Skin of body (tissue), 1 donor: ENCODE measurements at regions not wholly inside any gene's neighbourhood (a gene's known extent, or its start where the extent isn't known, plus 50 kb on each side); places are given as distances from the start of the nearest gene placed in this dataset.
"Not testable (repeated sequence)": the region's sequence is repeated elsewhere in the genome, so short reads cannot be mapped to it uniquely, and the experiment has no call there.

Source experiments
- DNase-seq: peaks from one replicate; lab custom pipeline; 2025; lab: John Stamatoyannopoulos, UW

DNA sequence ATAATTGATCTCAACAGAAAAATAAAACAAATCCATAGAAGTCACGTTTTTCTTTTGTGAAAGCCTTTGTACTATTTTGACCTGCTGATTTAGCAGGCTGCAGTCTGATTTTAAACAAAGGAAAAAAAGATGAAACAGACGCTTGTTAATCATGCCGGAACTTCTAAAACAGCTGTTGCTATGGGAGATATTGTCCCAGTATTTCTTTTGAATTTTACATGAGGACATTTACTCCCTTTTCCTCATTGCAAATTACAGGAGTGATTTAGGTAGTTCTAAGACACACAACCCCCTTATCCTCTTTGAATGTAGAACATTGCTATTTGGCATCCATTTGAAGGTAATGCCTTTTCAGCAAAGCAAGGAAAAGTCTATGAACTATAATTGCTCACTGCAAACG lies 416.1 kb downstream of the BCKDHB start:
- DNase-seq, result peak; percentile 31

DNA sequence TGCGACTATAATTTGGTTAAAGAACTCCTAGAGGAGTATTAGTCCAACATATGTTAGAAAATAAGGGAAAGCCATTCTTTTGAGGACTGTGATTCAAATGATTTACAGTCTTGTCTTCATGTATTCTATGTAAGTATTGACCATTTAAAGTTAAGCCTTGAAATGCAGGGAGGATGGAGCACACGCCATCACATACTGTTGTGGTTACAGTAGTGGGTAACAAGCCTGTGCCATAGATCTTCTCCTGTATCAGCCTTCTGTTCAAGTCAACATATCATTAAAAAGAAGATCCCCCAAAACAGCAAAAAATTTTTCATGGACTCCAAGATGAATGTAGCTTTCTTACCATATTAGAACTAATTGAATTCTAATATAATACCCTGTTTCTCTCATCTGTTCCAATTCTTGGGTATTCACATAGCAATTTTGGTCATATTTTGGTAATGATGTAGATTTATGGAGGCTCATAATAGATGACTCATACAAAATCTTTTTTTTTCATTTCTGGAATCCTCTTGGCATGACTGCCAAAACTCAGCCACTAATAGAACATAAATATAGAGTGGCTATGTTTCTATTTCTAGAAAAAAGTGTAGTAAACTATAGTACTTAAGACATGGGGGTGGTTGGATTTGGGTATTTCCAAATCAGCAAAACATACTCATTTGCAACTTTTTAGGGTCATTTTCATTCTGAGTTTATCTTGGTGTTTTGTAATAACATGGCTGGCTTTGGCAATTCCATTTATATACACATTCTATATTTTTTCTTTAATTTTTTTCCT lies 413.5 kb downstream of the BCKDHB start:
- no peak for DNase-seq

DNA sequence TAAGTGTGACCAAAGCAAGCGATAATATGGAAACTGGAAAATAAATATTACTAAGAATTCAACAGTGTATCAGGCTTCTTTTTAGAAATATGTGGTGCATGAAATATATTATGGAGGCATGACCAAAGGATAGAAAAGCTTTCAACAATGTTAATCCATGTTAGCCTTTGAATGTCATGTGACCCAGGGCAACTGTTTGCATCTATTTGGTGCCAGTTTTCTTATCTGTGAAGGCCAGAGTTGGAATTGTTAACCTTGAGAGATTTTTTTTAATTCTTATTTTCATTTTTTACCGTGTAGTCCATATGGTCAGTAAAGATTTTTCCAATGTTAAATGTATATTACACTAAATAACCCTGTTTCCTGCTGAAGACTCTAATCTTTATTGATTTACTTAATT lies 411.1 kb downstream of the BCKDHB start:
- no peak for DNase-seq

DNA sequence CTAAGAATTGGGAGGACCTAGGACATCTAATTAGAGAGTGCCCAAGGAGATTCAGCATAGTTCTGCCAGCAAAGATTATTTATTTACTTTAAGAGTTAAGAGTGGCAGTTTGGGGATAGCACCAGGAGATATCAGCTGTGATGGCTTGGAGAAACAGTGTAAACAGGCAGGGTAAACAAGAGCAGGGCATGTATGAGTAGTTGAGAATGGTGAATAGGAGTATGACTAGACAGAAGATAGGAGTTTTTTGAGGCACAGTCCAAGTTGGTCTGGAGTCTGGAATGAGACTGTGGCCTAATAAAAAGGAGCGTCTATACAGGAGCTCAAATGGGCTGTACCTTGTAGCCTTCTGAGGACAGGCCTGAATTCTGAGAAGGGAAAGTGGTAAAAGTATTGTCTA lies 404.1 kb downstream of the BCKDHB start:
- not testable (repeated sequence) for DNase-seq

DNA sequence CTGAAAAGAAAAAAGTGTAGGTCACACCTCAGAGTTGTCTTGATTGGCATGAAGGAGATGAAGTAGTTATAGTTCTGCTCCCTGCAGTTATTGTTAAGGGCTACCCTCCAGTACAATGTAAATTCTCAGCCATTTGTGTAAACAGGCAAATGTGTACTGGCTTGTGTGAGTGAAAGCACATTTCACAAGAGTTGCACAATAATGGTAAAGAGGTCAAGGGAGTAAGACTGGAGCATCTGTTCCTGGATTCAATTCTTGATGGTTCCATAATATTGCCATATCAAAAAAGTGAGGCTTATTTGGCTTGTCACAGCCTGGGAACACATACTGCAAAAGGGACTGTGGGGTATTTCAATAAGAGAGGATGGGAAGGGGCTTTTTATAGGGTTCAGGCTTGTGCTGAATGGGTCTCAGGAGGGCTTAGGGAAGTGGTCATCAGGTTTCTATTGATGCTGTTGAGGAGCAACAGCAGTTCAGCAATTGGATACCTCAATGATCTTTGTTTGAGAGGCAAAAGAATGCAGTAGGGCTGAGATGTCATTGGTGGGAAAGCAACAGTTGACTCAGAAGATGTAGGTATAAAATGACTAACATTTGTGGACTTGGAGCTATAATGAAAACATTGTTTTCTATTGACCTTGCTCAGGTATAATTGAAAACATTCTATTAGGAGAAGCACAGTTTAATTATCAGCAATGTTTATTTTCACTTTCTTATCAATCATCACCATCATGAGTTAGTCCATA lies 402.6 kb downstream of the BCKDHB start:
- no peak for DNase-seq

DNA sequence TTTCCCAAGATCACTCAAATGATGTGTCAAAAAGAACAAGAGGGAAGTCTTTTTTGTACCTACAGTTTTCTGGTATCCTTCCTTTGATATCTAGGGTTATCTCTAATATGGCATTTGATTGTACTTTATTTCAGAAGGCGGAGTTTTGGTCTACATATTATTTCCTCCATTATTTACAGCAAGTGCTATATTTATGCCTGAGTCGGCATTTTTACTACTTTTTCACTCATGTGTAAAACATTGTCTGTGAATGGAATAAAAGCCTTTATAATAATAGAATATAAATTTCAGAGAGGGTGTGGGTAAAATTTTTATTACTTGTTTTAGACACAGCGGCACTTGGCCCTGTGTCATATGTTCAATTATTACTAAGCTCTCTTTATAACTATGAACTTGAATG lies 398.4 kb downstream of the BCKDHB start:
- DNase-seq, result no peak

DNA sequence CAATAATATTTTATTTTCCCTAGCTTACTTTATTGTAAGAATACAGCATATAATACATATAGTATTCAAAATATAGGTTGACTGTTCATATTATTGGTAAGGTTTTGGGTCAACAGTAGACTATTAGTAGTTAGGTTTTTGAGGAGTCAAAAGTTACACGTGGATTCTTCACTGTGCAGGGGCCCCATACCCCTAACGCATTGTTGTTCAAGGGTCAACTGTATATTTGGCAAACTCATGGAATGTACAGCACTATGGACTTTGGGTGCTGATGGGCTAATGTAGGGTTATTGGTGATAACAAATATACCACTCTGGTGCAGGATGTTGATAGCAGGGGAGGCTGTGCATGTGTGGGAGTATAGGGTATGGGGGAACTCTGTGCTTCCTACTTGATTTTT lies 397.2 kb downstream of the BCKDHB start:
- DNase-seq, result no peak

DNA sequence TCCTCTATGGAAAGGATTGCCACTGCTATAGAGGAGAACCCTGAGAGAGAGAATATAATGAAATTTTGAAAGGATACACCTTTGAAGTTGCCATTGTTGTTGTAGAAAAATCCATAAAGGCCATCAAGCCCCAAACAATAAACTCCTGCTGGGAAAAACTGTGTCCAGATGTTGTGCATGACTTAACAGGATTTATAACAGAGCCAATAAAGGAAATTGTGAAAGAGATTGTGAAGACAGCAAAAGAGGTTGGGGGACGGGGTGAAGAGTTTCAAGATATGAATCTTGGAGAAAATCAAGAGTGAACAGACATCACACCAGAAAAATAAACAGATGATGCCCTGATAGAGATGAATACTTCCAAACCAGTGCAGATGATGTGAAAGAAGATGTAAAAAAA lies 396.4 kb downstream of the BCKDHB start:
- peak; percentile 4 for DNase-seq

DNA sequence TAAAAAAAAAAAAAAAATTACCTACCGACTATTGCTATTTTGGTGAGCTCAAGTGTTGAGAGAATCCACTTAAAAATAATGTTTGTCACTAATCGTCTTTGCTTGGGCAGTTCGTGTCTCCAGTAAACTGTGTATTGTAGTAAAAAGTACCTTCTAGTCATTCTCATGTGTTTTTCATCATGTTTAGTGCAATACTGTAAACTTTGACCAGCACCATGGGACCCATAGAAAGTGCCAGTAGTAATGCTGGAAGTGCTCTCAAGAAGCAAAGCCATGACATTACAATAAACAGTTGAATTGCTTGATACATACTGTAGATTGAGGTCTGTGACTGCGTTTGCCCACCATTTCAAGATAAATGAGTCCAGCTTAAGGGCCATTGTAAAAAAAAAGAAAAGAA lies 395.2 kb downstream of the BCKDHB start:
- no peak for DNase-seq

DNA sequence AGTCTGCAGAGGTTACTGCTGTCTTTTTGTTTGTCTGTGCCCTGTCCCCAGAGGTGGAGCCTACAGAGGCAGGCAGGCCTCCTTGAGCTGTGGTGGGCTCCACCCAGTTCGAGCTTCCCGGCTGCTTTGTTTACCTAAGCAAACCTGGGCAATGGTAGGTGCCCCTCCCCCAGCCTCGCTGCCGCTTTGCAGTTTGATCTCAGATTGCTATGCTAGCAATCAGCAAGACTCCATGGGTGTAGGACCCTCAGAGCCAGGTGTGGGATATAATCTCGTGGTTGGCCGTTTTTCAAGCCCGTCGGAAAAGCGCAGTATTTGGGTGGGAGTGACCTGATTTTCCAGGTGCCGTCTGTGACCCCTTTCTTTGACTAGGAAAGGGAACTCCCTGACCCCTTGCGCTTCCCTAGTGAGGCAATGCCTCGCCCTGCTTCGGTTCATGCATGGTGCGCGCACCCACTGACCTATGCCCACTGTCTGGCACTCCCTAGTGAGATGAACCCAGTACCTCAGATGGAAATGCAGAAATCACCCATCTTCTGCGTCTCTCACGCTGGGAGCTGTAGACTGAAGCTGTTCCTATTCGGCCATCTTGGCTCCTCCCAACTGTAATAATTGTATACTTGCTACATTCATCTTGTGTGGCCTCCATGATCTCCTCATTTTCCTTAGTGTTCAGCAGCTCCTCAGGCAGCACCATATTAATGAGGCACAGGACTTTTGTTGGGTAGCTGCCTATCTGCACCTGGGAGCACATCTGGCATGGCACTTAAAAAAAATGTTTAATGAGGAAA lies 391.4 kb downstream of the BCKDHB start:
- not testable (repeated sequence) for DNase-seq

DNA sequence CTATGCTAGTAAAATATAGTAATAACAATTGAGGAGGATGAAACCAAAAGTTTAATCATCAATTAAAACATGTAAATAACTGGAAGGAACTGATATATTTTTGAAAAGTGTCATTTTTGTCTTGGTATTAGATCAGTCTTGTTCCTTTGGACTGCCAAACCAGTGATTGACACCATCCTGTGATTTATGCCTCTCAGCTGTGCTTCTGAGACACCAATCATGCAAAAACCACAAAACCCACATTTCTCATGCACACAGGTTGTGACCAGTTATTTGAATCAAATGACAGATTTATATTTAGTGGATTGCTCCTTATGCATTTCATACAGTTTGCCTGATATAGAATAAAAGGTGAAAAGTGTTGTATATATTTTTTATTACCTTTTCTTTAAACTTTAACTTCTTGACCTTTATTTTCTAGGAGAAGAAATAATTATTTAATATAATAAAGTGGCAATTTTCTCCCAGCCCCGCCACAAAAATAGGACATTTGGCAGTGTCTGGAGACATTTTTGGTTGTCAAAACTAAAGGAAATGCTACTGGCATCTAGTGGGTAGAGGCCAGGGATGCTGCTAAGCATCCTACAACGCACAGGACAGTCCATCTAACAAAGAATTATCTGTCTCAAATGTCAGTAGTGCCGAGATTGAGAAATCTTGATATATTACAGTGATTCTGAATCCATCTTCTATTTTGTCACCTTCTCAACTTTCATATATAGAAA lies 383.6 kb downstream of the BCKDHB start:
- no peak for DNase-seq

DNA sequence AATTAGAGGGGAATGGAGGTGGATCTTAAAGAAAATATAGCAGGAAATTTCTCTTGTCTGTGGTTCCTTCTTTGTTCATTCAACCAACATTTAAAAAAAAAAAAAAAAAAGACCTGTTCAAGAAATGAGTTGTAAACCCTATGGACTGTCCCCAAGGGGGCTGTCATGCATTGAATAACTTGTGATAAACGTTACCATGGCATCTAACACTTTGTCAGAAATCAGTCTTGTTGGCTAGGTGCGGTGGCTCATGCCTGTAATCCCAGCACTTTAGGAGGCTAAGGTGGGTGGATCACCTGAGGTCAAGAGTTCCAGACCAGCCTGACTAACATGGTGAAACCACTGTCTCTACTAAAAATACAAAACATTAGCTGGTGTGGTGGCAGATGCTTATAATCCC lies 381.7 kb downstream of the BCKDHB start:
- no peak for DNase-seq

DNA sequence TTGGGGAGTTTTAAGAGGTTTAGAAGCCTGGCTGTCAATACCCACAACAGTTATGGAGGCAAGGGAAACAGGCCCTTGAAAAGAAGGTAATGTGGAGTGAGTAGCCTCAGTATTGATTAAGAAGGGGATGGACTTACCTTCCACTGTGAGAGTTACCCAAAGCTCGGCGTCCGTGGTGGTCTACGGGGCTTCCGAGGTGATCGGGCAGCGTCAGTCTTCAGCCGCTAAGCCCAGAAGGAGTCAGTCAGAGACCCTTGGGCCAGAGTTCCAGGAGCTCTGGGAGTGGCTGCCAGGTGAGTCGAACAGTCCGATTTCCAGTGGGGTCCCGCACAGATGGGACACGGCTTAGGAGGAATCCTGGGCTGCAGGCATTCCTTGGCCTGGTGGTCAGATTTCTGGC lies 379.0 kb downstream of the BCKDHB start:
- DNase-seq, result not testable (repeated sequence)

DNA sequence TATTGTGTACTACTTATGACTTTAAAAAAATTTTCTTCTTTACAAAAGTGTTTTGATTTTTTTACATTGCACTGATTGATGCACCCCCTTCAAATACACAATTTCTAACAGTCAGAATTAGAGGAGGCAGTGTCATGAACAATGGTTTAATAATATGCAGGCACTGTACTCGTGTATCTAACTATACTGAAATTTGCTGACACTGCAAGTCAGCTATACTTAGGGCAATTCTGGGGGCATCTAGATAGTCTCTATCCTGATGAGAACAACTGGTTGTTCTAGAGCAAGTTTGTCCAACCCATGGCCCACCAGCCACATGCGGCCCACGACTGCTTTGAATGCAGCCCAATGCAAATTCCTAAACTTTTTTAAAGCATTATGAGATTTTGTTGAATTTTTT lies 375.6 kb downstream of the BCKDHB start:
- DNase-seq, result no peak

DNA sequence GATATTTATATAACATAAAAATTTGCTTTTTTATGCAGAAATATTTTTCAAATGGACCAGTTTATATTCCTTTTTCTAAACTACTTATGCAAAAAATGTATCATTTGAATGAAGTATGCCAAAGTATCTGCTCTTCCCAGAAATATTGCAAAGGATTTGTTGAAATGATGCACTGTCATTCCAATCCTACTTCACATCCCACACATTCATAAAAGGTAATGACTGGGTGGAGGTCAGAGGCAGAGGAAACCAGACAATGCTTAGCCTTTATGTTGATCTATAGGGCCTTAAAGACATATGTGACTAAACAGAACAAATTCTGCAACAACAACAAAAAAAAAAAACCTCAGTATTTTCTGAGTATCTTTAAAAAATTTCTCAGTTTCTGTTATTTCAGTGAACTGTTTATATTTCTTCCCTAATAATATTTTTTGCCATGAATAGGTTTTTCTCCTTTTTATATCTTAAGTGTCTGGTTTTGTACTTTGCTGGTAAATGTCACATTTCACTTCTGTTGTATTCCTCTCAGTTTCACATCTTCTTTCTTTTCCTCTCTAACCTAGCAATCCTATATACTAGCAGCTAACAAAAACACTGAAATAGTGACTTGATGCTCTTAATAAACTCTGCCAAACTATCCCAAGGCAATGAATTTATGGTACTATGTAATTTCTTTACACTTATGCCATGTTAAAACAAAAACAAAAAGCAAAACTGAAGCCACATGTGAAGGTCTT lies 374.1 kb downstream of the BCKDHB start:
- DNase-seq, result no peak

DNA sequence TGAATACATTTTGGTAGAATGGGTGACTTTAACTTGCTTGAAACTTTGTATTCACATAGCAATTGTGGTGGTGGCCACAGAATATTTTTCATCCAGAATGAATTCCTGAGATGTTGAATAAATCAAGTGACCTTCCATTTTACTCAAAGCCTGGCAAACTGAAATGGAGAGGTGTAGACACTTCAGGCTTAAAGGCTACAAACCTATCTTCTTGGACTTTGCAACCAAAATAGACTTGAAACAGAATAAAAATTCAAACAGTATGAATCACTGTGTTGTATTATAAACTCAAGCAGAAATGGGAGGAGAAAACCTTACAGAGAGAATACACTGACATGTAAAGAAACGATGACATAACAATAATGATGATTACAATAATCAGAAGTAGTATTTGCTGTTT lies 371.6 kb downstream of the BCKDHB start:
- no peak for DNase-seq

DNA sequence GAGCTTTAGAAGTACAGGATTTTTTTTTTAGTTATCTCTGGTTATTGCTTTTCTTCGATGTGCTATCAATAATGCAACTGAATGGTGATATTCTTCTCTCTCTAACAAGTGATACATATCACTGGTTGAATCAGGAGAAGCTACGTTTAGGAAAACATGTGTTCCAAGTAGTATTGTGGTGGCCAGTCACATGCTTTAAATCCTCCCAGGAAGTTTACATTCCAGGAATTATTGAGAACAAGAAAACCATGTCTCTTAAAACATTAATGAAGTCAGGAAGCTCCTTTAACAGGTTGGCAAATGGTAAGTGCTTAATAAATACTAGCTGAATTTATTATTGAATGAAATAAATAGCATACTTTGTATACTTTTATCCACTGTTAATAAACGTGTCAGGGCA lies 371.1 kb downstream of the BCKDHB start:
- DNase-seq, result no peak

DNA sequence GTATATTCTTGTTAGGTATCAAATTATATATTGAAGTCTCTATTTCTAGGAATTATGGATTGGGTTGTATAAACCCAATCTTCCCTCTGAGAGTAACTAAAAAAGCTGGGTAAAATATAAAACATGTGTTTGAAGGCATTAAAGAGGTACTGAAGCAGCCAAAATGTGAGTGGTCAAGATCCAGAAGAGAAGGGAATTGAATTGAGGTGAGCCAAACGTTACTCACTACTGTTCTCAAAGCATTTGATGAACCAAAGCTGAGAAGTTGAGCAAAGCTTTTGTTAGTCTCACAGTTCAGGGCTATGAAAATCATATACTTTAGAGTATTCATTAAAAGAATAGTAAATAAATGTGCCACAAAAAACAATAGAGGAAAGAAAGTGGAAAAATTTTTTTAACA lies 365.8 kb downstream of the BCKDHB start:
- DNase-seq, result no peak

DNA sequence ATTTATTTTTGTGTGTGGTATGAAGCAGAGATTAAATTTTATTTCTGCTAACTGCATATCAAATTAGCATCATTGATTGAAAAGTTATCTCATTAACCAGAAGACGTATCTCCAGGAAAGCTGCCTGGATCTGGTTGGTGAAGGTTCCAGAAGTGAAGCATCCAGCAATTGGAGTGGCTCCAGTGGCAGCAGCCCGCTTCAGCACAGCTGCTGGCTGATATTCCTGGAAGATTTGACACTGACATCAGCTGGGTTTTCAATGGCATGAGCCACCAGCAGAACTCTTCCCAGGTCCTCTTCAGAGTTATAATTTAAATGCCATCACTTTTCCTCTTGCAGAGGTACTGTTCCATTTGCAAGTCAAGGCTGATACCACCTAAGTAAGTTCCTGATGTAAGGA lies 363.5 kb downstream of the BCKDHB start:
- no peak for DNase-seq

DNA sequence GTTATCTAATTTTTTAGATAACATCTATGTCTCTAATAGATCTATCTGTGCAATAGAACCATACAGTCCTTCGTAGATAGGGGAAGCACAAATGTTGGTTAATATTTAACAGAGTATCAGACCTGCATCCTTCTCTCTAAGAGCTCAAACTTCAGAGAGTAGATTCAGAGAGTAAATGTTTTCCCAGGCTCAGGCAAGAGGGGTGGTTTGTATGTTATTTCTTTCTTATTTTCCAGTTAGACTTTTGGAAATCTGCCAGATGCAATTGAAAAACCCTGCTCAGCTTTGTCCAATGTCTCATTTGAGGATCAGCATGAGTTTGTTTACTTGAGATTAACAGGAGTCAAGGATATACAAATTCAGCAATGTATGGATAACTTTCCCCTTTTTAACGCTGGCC lies 361.9 kb downstream of the BCKDHB start:
- no peak for DNase-seq

DNA sequence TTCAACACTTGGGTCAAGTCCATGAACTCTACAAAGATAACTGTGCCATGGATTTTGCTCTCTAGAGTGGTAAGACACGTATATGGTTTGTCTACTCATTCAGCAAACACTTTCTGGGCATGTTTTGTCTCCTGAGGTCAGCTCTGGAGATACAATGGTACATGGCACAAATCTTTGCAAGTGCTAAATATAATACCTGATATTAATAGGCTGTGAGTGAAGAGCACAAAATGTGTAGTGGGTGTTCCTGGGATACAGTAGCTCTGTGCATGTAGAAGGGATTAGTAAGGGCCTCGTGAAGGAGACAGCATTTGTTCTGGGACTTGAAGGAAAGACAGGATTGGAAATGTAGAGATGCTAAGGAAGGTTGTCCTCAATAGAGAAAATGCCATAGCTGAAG lies 360.9 kb downstream of the BCKDHB start:
- DNase-seq, result no peak
